GM12878 (cell line): ENCODE measurements at regions not wholly inside any gene's neighbourhood (a gene's known extent, or its start where the extent isn't known, plus 50 kb on each side); places are given as distances from the start of the nearest gene placed in this dataset.
"Not testable (repeated sequence)": the region's sequence is repeated elsewhere in the genome, so short reads cannot be mapped to it uniquely, and the experiment has no call there.

Experiments used
- ATAC-seq: fragments of 200-7000 bp; cut with Tn5 transposase; 3 replicates; pipeline ENCODE4 v1.9.1; 2020; ENCODE audit warnings: mild to moderate bottlenecking, moderate library complexity
- BruUV-seq: library from RNA; stranded (reverse); fragments of 400-500 nt; replicated peaks from 2 replicates; lab custom pipeline; 2021; lab: Mats Ljungman, UMichigan
- CTCF ChIA-PET: fragments of 300-600 bp; sonication (Branson Sonifier 250); formaldehyde crosslinking; extraction: SDS; loops from one replicate; lab custom pipeline; 2021; ENCODE audit warnings: inconsistent platforms; lab: Yijun Ruan, JAX
- POLR2A ChIA-PET: fragments of 350-600 bp; formaldehyde crosslinking; extraction: SDS; loops from one replicate; lab custom pipeline; 2021; ENCODE audit warnings: inconsistent platforms; lab: Charles Lee
- RAD21 ChIA-PET: fragments of 300-600 bp; sonication (Branson Sonifier 250); formaldehyde crosslinking; loops from one replicate; lab custom pipeline; 2023; ENCODE audit warnings: antibody characterized with exemption; ENCODE audit not compliant: unreplicated experiment; lab: Charles Lee
- SMC1A ChIA-PET: fragments of 300-600 bp; sonication (Branson Sonifier 250); formaldehyde crosslinking; loops from one replicate; lab custom pipeline; 2023; ENCODE audit not compliant: unreplicated experiment, uncharacterized antibody; lab: Charles Lee
- DNase-seq: peaks from one replicate; pipeline ENCODE4 v3.0.0-alpha.2; 2011; ENCODE audit warnings: low read depth, low spot score
- FAIRE-seq: peaks from 3 replicates; lab custom pipeline; 2011; peaks lifted over from hg19 to GRCh38; lab: Jason Lieb, UNC
- H2AFZ ChIP-seq: 2 replicates; pipeline ENCODE4 v1.6.0; 2011; ENCODE audit warnings: low read depth, low read length, control low read depth; ENCODE audit not compliant: control insufficient read depth
- H3K27ac ChIP-seq: 2 replicates; pipeline ENCODE4 v1.5.1; 2011; ENCODE audit warnings: control low read depth; ENCODE audit not compliant: control insufficient read depth, insufficient read depth
- H3K27me3 ChIP-seq, 2 experiments: replicated peaks in 1 of 2; 2 replicates each; pipeline versions ENCODE4 v1.6.0 to v1.6.1; 2011; ENCODE audit warnings: low read length in 1 of 2; ENCODE audit not compliant: control insufficient read depth in 2 of 2, insufficient read depth in 2 of 2
- H3K36me3 ChIP-seq, 2 experiments: 2 replicates each; pipeline ENCODE4 v1.5.1; 2011; ENCODE audit warnings: low read length in 1 of 2; ENCODE audit not compliant: control insufficient read depth in 2 of 2, insufficient read depth in 2 of 2
- H3K4me1 ChIP-seq: 2 replicates; pipeline ENCODE4 v1.6.1; 2011; ENCODE audit warnings: mild to moderate bottlenecking, low read length, moderate library complexity, mixed read lengths; ENCODE audit not compliant: control insufficient read depth, insufficient read depth
- H3K4me2 ChIP-seq: 2 replicates; pipeline ENCODE4 v1.6.0; 2011; ENCODE audit warnings: control low read depth; ENCODE audit not compliant: control insufficient read depth, insufficient read depth
- H3K4me3 ChIP-seq: fragments of 200-600 bp; sonication (generic); 2 replicates; pipeline ENCODE4 v1.5.1; 2016
- H3K79me2 ChIP-seq: 2 replicates; pipeline ENCODE4 v1.6.0; 2011; ENCODE audit warnings: low read length; ENCODE audit not compliant: control insufficient read depth, insufficient read depth
- H3K9ac ChIP-seq: 2 replicates; pipeline ENCODE4 v1.8.0; 2011; ENCODE audit warnings: low read length, control low read depth, mixed read lengths; ENCODE audit not compliant: control insufficient read depth, insufficient read depth
- H3K9me3 ChIP-seq: replicated peaks from 3 replicates; pipeline ENCODE4 v1.5.1; 2011; ENCODE audit warnings: mild to moderate bottlenecking, low read length; ENCODE audit not compliant: control insufficient read depth, insufficient read depth
- H4K20me1 ChIP-seq: 2 replicates; pipeline ENCODE4 v1.6.0; 2011; ENCODE audit not compliant: control insufficient read depth, insufficient read depth
- RAD21 ChIP-seq: IDR thresholded peaks from 2 replicates; pipeline ENCODE4 v1.6.1; 2011; ENCODE audit warnings: mild to moderate bottlenecking, low read depth, low read length, moderate library complexity; ENCODE audit not compliant: insufficient read depth
- ZSCAN29 ChIP-seq: fragments of 450-650 bp; IDR thresholded peaks from 2 replicates; pipeline ENCODE4 v1.6.1; 2017; ENCODE audit warnings: mild to moderate bottlenecking, moderate library complexity
- WGBS: methylation state at CpG from one replicate; pipeline ENCODE4 v1.1.6; 2016; ENCODE audit warnings: low lambda C conversion rate; ENCODE audit not compliant: insufficient replicate concordance, insufficient coverage; ENCODE audit errors: missing lambda C conversion rate; 5-methylcytosine and 5-hydroxymethylcytosine counted together
- in situ Hi-C: fragments of 300-500 bp; cut with MboI; formaldehyde crosslinking; loops from 9 replicates; pipeline ENCODE4 v1.14.3; 2018; ENCODE audit warnings: mixed read lengths
- intact Hi-C: fragments of 100-400 bp; cut with micrococcal nuclease; formaldehyde crosslinking; loops from one replicate; pipeline ENCODE4 v1.14.2; 2022; ENCODE audit not compliant: unreplicated experiment
- TF ChIP-seq, protein P1 (sequence below), 3 experiments: IDR thresholded peaks in 2 of 3; conservative IDR thresholded peaks in 1 of 3; 2 replicates each; pipeline ENCODE4 v1.5.1; 2011; ENCODE audit warnings: low read depth in 3 of 3, low read length in 3 of 3, mild to moderate bottlenecking in 3 of 3, control low read depth in 2 of 3, moderate library complexity in 2 of 3, inconsistent platforms in 1 of 3, mixed read lengths in 1 of 3; ENCODE audit not compliant: control insufficient read depth in 2 of 3, insufficient read depth in 1 of 3; ENCODE audit errors: extremely low read depth in 1 of 3

DNA sequence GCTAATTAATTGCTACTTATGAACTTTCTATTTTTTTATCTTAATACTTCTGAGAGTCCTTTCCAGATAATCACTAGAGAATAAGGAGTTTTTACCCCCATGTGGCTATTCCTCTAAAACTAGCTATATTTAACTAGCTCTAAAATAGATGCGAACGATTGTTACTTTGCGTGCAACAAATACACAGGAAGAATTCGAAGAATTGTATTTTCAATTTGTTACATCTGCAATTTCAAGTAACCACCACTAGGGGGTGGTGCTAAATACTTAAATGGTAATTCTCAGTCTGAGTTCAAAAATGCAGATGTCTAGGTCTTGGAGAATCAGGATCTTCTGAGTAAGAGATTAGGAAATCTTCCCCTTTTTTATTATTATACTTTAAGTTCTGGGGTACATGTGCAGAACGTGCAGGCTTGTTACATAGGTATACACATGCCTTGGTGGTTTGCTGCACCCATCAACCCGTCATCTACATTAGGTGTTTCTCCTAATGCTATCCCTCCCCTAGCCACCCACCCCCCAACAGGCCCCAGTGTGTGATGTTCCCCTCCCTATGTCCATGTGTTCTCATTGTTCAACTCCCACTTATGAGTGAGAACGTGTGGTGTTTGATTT, 80.9 kb upstream of the KIF2A start:
- H4K20me1 ChIP-seq: not testable (repeated sequence)
- RAD21 ChIA-PET: interaction anchor here (0.7 to 2.4 kb wide), 16 partner anchors 43 to 179 kb away, joined by 3 to 31 read pairs (median 6); partner anchors contain the start of genes DIMT1 and KIF2A
- intact Hi-C loops: loop anchor here (2.0 kb wide), 2 partner anchors 82 to 130 kb away; partner anchors contain the start of gene KIF2A
- H3K4me3 ChIP-seq: 0 out of 2 replicates have a peak overlapping the region, but pooled peaks have one; percentile 18
- TF ChIP-seq ZSCAN29 (0 out of 2 replicates have a peak, but pooled peaks have one; percentile 65), RAD21 (0 out of 2 replicates have a peak, but pooled peaks have one; percentile 6)
- TF ChIP-seq, protein P1, sequence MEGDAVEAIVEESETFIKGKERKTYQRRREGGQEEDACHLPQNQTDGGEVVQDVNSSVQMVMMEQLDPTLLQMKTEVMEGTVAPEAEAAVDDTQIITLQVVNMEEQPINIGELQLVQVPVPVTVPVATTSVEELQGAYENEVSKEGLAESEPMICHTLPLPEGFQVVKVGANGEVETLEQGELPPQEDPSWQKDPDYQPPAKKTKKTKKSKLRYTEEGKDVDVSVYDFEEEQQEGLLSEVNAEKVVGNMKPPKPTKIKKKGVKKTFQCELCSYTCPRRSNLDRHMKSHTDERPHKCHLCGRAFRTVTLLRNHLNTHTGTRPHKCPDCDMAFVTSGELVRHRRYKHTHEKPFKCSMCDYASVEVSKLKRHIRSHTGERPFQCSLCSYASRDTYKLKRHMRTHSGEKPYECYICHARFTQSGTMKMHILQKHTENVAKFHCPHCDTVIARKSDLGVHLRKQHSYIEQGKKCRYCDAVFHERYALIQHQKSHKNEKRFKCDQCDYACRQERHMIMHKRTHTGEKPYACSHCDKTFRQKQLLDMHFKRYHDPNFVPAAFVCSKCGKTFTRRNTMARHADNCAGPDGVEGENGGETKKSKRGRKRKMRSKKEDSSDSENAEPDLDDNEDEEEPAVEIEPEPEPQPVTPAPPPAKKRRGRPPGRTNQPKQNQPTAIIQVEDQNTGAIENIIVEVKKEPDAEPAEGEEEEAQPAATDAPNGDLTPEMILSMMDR (IDR thresholded peaks at IDR 0.05 in 2 of 3, conservative IDR thresholded peaks at IDR 0.05 in 1 of 3; ENCODE audit: control insufficient read depth in 2 of 3, extremely low read depth in 1 of 3, insufficient read depth in 1 of 3, low read depth in 3 of 3, low read length in 3 of 3): peak in 1 of 3 experiments; percentile 16; a peak in 2 of 6 replicates
- TF ChIP-seq, all 136 proteins: peak for 3; not testable (repeated sequence) for 133
- not testable (repeated sequence) for H3K27me3 ChIP-seq, H3K27ac ChIP-seq, H3K4me2 ChIP-seq, H3K9me3 ChIP-seq, BruUV-seq, DNase-seq, H3K36me3 ChIP-seq, H3K79me2 ChIP-seq, H3K9ac ChIP-seq, FAIRE-seq, H3K4me1 ChIP-seq
- in situ Hi-C loops: loop anchor here (25.0 kb wide), 1 partner anchor 562 kb away; no protein-coding TSS in a partner anchor
- ChIA-PET CTCF (interaction anchor here (0.6 to 5.8 kb wide), 41 partner anchors 10 to 554 kb away, joined by 3 to 176 read pairs (median 5); partner anchors contain the start of genes DIMT1, IPO11 and KIF2A), POLR2A (interaction anchor here (0.9 kb wide), 2 partner anchors 84 to 177 kb away, joined by 3 to 6 read pairs; no protein-coding TSS in a partner anchor), SMC1A (interaction anchor here (0.6 to 2.8 kb wide), 37 partner anchors 9 to 550 kb away, joined by 3 to 45 read pairs (median 4); partner anchors contain the start of genes DIMT1 and KIF2A)
- ATAC-seq: peak; percentile 31; the same call in 2 of the 3 replicates
- 21% methylated on average over 7 of the region's 7 CpGs for WGBS
- H2AFZ ChIP-seq: peak overlapping the region; percentile 34
